WTC11 (cell line): ENCODE measurements at regions not wholly inside any gene's neighbourhood (a gene's known extent, or its start where the extent isn't known, plus 50 kb on each side); places are given as distances from the start of the nearest gene placed in this dataset.

ENCODE experiments used
- ATAC-seq: fragments of 200-7000 bp; cut with Tn5 transposase; 2 replicates; pipeline ENCODE4 v1.10.0; 2021; ENCODE audit warnings: mild to moderate bottlenecking, moderate library complexity
- CTCF ChIA-PET: fragments of 300-600 bp; sonication (Branson Sonifier 250); formaldehyde crosslinking; loops from one replicate; lab custom pipeline; 2021; ENCODE audit warnings: antibody characterized with exemption; lab: Charles Lee
- POLR2A ChIA-PET: fragments of 350-600 bp; sonication (Branson Sonifier 250); formaldehyde crosslinking; loops from one replicate; lab custom pipeline; 2021; ENCODE audit warnings: antibody characterized with exemption; lab: Charles Lee
- DNase-seq: peaks from one replicate; pipeline ENCODE4 v3.0.0; 2021; ENCODE audit warnings: low spot score
- H3K27ac Mint-ChIP-seq: 2 replicates; pipeline ENCODE4 v1.8.0; 2021; ENCODE audit warnings: mixed read lengths
- H3K27me3 Mint-ChIP-seq: 2 replicates; pipeline ENCODE4 v1.8.0; 2021; ENCODE audit warnings: low read depth, mild to moderate bottlenecking, moderate library complexity, mixed read lengths
- H3K36me3 Mint-ChIP-seq: 2 replicates; pipeline ENCODE4 v1.8.0; 2021; ENCODE audit warnings: mixed read lengths
- H3K4me1 Mint-ChIP-seq: 2 replicates; pipeline ENCODE4 v1.8.0; 2022; ENCODE audit warnings: mixed read lengths
- H3K4me3 Mint-ChIP-seq: 2 replicates; pipeline ENCODE4 v1.8.0; 2021; ENCODE audit warnings: mild to moderate bottlenecking, moderate library complexity, mixed read lengths
- H3K9me3 Mint-ChIP-seq: 2 replicates; pipeline ENCODE4 v1.8.0; 2021; ENCODE audit warnings: mixed read lengths
- ARID4B ChIP-seq: sonication (generic); formaldehyde crosslinking; IDR thresholded peaks from 2 replicates; pipeline ENCODE4 v1.8.0; 2023; ENCODE audit warnings: missing genetic modification reagents, mild to moderate bottlenecking, borderline replicate concordance
- ATF1 ChIP-seq: sonication (generic); formaldehyde crosslinking; IDR thresholded peaks from 2 replicates; pipeline ENCODE4 v1.8.1; 2023; ENCODE audit warnings: mild to moderate bottlenecking, moderate library complexity, missing genetic modification reagents
- CDX4 ChIP-seq: fragments of 250-450 bp; sonication (Bioruptor Pico); IDR thresholded peaks from 2 replicates; pipeline ENCODE4 v1.9.0; 2021; ENCODE audit warnings: moderate library complexity, mild to moderate bottlenecking, inconsistent platforms, borderline replicate concordance
- CREB1 ChIP-seq: sonication (generic); formaldehyde crosslinking; IDR thresholded peaks from 2 replicates; pipeline ENCODE4 v1.8.0; 2023; ENCODE audit warnings: mild to moderate bottlenecking, missing genetic modification reagents
- E2F1 ChIP-seq: sonication (generic); formaldehyde crosslinking; IDR thresholded peaks from 2 replicates; pipeline ENCODE4 v1.8.0; 2022; ENCODE audit warnings: mild to moderate bottlenecking, missing genetic modification reagents
- ELF4 ChIP-seq: sonication (generic); formaldehyde crosslinking; IDR thresholded peaks from 2 replicates; pipeline ENCODE4 v1.8.1; 2022; ENCODE audit warnings: low read depth, mild to moderate bottlenecking, moderate library complexity, missing genetic modification reagents
- EMX1 ChIP-seq: fragments of 250-450 bp; sonication (Bioruptor Pico); IDR thresholded peaks from 2 replicates; pipeline ENCODE4 v1.8.0; 2021; ENCODE audit warnings: mild to moderate bottlenecking
- ERG ChIP-seq: fragments of 250-450 bp; sonication (Bioruptor Pico); IDR thresholded peaks from 2 replicates; pipeline ENCODE4 v1.8.0; 2021; ENCODE audit warnings: mild to moderate bottlenecking
- FOXJ3 ChIP-seq: sonication (generic); formaldehyde crosslinking; IDR thresholded peaks from 2 replicates; pipeline ENCODE4 v1.9.0; 2021; ENCODE audit warnings: missing genetic modification reagents, mild to moderate bottlenecking, borderline replicate concordance
- FOXK1 ChIP-seq: sonication (generic); formaldehyde crosslinking; IDR thresholded peaks from 2 replicates; pipeline ENCODE4 v1.8.0; 2022; ENCODE audit warnings: mild to moderate bottlenecking, moderate library complexity, missing genetic modification reagents
- GRHL2 ChIP-seq: fragments of 250-450 bp; sonication (Bioruptor Pico); IDR thresholded peaks from 2 replicates; pipeline ENCODE4 v1.8.0; 2022; ENCODE audit warnings: mild to moderate bottlenecking, moderate library complexity; ENCODE audit not compliant: insufficient replicate concordance, severe bottlenecking
- HMGA2 ChIP-seq: fragments of 250-450 bp; sonication (Bioruptor Pico); IDR thresholded peaks from 2 replicates; pipeline ENCODE4 v1.4.0; 2021; ENCODE audit warnings: mild to moderate bottlenecking, moderate library complexity
- IRF1 ChIP-seq: sonication (generic); formaldehyde crosslinking; IDR thresholded peaks from 2 replicates; pipeline ENCODE4 v1.8.0; 2023; ENCODE audit warnings: missing genetic modification reagents
- NR1H2 ChIP-seq: sonication (generic); formaldehyde crosslinking; IDR thresholded peaks from 2 replicates; pipeline ENCODE4 v1.9.0; 2021; ENCODE audit warnings: mild to moderate bottlenecking, moderate library complexity, missing genetic modification reagents
- NR2C2 ChIP-seq: sonication (generic); formaldehyde crosslinking; IDR thresholded peaks from 2 replicates; pipeline ENCODE4 v1.8.0; 2022; ENCODE audit warnings: mild to moderate bottlenecking, missing genetic modification reagents
- PRRX2 ChIP-seq: fragments of 250-450 bp; sonication (Bioruptor Pico); IDR thresholded peaks from 2 replicates; pipeline ENCODE4 v1.8.0; 2021; ENCODE audit warnings: mild to moderate bottlenecking
- SOX15 ChIP-seq: fragments of 250-450 bp; sonication (Bioruptor Pico); IDR thresholded peaks from 2 replicates; pipeline ENCODE4 v1.9.0; 2021; ENCODE audit warnings: mild to moderate bottlenecking
- ZNF138 ChIP-seq: sonication (generic); formaldehyde crosslinking; conservative IDR thresholded peaks from 2 replicates; pipeline ENCODE4 v1.8.1; 2022; ENCODE audit warnings: mild to moderate bottlenecking, moderate library complexity, missing genetic modification reagents
- ZNF219 ChIP-seq: sonication (generic); formaldehyde crosslinking; IDR thresholded peaks from 2 replicates; pipeline ENCODE4 v1.8.0; 2023; ENCODE audit warnings: missing genetic modification reagents, mild to moderate bottlenecking, borderline replicate concordance
- ZNF425 ChIP-seq: fragments of 250-450 bp; sonication (Bioruptor Pico); conservative IDR thresholded peaks from 2 replicates; pipeline ENCODE4 v1.9.0; 2021; ENCODE audit warnings: mild to moderate bottlenecking
- ZSCAN18 ChIP-seq: fragments of 250-450 bp; sonication (Bioruptor Pico); IDR thresholded peaks from 2 replicates; pipeline ENCODE4 v2.1.2; 2022; ENCODE audit warnings: mild to moderate bottlenecking, moderate library complexity

GRCh38 chr11:123292647-123293046 is 97.6 kb upstream of the CLMP start:
- TF ChIP-seq ATF1 (CRISPR knock-in tag) (no peak), ZNF219 (CRISPR knock-in tag) (no peak), ZNF425 (CRISPR knock-in tag) (no peak), CREB1 (CRISPR knock-in tag) (no peak), CDX4 (no peak), IRF1 (CRISPR knock-in tag) (no peak), EMX1 (CRISPR knock-in tag) (no peak), ZSCAN18 (CRISPR knock-in tag) (no peak), ZNF138 (CRISPR knock-in tag) (no peak), PRRX2 (CRISPR knock-in tag) (no peak), ELF4 (CRISPR knock-in tag) (no peak), FOXJ3 (CRISPR knock-in tag) (no peak), NR1H2 (CRISPR knock-in tag) (no peak), ERG (CRISPR knock-in tag) (no peak), FOXK1 (CRISPR knock-in tag) (no peak), GRHL2 (CRISPR knock-in tag) (no peak)
- Mint-ChIP-seq H3K27ac (no peak overlapping the region), H3K4me1 (no peaks in the 10 kb centered on the region), H3K27me3 (no peaks in the 10 kb centered on the region), H3K4me3 (no peak overlapping the region), H3K36me3 (no peaks in the 10 kb centered on the region), H3K9me3 (peaks cover 9% of the 10 kb centered on the region)
- CTCF ChIA-PET = interaction anchor here (0.8 to 1.1 kb wide), 3 partner anchors 9 to 288 kb away, joined by 3 to 5 read pairs (median 3); no protein-coding TSS in a partner anchor
- ATAC-seq = no peak
- POLR2A ChIA-PET = no interaction called here
- no peak for DNase-seq

GRCh38 chr11:123291201-123291869 is 96.3 kb upstream of the CLMP start:
- Mint-ChIP-seq H3K27me3 (no peaks in the 10 kb centered on the region), H3K4me3 (no peak overlapping the region), H3K9me3 (peaks cover 9% of the 10 kb centered on the region), H3K27ac (no peak overlapping the region), H3K36me3 (no peaks in the 10 kb centered on the region), H3K4me1 (peaks cover 4% of the 10 kb centered on the region)
- DNase-seq (no peak), ATAC-seq (no peak)
- ChIA-PET POLR2A (no interaction called here), CTCF (interaction anchor here (0.6 to 1.7 kb wide), 6 partner anchors 8 to 188 kb away, joined by 3 to 5 read pairs (median 3); no protein-coding TSS in a partner anchor)
- TF ChIP-seq HMGA2 (CRISPR knock-in tag) (no peak), E2F1 (no peak), NR2C2 (CRISPR knock-in tag) (no peak), ARID4B (no peak), SOX15 (CRISPR knock-in tag) (no peak)
